ENCODE measurements at regions not wholly inside any gene's neighbourhood (a gene's known extent, or its start where the extent isn't known, plus 50 kb on each side); places are given as distances from the start of the nearest gene placed in this dataset.
"Not testable (repeated sequence)": the region's sequence is repeated elsewhere in the genome, so short reads cannot be mapped to it uniquely, and the experiment has no call there.

DNA sequence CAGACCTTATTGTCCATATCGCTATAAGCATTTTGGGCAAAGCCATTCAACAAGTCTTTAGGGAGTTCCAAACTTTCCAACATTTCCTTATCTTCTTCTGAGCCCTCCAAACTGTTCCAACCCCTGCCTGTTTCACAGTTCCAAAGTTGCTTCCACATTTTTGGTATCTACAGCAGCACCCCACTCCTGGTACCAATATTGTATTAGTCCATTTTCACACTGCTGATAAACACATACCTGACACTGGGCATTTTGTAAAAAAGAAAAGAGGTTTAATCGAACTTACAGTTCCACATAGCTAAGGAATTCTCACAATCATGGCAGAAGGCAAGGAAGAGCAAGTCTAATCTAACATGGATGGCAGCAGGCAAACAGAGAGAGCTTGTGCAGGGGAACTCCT, 834.1 kb upstream of the GBE1 start:
- FAIRE-seq = no peak

DNA sequence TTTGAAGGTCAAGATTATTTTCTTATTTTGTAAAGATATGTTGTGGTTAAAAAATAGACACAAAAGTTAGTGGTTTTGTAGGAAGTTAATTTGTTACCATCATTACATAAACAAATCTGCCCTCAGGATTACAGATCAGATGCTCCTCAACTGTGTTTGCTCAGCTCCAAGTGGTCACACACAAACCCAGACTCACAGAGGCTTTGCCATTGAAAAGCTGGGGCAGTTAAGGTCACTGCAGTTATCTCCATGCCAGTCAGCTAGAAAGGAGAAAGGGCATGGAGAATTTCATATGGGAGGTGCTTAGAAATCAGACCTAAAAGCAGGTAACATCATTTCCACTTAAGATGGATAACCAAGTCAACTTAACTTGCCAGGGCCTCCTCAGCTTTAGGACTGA, 825.7 kb upstream of the GBE1 start:
- FAIRE-seq = no peak

DNA sequence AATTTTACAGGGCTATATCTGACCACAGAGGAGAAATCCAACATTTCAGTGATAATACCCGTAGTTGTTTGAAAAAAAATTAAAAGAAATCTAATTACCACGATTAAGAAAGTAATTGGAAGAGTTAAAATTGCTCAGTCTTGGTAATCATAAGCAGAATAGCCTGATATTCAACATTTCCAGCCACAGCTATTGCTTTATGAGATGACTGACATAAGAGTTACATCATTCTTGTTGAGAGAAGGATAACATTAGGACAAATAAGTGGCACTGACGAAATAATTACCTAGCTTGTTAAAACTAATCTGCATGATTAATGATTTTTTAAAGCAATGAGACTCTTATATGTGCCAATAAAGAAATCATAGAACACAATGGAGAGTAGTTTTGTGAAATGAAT, 825.0 kb upstream of the GBE1 start:
- no peak for FAIRE-seq

DNA sequence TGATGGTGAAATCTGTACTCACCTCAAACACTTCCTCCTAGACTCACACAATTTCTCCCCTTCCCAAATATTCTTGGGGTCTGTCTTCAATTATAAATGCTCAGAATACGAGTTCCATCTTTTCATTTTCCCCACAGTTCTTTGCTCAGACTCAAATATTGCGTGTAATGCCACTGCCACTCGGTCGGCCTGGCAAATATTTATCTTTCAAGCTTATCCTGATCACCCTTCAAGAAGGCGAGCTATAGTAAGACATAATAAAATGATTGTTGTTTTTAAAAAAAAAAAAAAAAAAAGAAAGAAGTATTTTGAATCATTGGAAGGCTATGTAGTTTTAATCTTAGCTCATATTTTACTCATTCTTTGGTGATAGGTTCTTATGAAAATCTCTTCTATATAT, 824.6 kb upstream of the GBE1 start:
- FAIRE-seq = not testable (repeated sequence)

DNA sequence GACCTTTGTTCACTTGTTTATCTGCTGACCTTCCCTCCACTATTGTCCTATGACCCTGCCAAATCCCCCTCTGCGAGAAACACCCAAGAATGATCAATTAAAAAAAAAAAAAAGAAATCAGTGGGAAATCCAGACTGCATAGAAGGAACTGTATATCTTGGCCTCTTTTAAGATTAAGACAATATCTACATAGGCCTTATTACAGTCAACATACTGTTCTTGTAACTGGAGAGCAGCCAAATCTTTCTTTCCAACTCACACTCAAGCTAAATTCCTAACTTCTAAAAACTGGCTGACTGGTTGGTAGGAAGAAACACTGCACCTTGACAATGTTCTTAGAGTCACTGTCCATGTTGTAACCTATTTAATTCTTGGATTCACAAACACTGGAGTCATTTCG, 824.1 kb upstream of the GBE1 start:
- not testable (repeated sequence) for FAIRE-seq

DNA sequence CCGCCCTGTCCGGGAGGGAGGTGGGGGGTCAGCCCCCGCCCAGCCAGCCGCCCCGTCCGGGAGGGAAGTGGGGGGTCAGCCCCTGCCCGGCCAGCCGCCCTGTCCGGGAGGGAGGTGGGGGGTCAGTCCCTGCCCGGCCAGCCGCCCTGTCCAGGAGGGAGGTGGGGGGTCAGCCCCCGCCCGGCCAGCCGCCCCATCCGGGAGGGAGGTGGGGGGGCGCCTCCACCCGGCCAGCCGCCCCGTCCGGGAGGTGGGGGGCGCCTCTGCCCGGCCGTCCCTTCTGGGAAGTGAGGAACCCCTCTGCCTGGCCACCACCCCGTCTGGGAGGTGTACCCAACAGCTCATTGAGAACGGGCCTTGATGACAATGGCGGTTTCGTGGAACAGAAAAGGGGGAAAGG, 823.4 kb upstream of the GBE1 start:
- FAIRE-seq = not testable (repeated sequence)

DNA sequence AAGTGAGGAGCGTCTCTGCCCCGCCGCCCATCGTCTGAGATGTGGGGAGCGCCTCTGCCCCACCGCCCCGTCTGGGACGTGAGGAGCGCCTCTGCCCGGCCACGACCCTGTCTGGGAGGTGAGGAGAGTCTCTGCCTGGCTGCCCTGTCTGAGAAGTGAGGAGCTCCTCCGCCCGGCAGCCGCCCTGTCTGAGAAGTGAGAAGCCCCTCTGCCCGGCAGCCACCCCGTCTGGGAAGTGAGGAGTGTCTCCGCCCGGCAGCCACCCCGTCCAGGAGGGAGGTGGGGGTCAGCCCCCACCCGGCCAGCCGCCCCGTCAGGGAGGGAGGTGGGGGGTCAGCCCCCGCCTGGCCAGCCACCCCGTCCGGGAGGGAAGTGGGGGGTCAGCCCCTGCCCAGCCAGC, 823.0 kb upstream of the GBE1 start:
- not testable (repeated sequence) for FAIRE-seq

DNA sequence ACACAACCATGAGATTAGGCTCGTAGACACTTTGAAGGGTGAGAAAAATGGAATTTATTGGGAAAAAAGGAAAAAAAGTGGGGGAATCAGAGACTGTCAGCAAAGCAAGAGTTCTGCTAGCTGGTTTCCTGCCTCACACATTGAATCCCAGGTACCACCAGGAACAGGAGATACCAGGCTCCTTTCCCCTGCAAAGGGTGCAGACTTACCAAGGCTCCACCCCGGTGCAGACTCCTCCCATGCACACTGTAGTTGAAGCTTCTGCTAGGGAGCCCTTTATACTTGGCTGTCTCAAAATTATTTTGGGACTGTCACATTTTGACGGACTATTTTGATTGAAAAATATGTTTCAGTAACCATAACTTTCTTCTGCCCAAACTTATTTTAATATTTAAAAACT, 819.9 kb upstream of the GBE1 start:
- no peak for FAIRE-seq

DNA sequence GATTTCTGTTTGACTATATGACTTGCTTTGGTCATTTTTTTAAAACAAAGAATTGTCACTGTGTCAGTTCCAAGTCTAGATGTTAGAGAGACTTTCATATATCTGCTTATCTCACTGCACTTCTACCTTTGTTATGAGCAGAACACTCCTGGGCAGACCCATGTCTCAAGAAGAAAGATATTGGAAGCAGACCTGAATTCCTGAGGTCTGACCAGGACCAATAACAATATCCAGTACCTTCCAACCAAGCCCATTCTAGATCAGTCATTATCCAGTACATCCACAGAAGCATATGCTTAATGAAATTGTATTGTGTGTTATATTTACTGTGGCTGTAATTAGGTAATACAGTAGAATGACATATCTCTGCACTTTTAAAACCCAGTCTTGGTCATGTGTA, 811.3 kb upstream of the GBE1 start:
- FAIRE-seq = no peak

DNA sequence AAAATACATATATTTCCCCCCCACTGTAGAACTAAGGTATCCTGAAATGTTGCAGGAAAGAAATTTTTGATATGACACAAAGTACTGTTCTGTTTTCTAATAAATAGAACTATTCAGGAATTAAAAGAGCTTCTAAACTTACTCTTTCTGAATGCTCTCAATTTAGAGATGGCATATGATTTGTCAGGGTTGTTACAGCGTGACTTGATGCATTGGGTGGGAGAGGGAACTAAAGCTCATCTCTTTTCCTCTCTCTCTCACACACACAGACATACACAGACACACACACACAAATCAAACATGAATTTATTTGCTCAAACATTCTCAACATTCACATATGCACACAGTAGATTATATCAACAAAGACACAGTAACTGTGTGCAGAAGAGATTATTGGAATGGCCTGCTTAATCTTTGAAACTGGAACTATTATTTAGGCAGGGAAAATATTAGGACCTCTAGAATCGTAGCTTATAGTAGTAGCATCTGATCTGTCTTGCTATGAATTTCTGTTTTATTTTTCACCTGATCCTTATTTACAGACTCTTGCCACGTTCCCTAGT, 807.4 kb upstream of the GBE1 start:
- no peak for FAIRE-seq

DNA sequence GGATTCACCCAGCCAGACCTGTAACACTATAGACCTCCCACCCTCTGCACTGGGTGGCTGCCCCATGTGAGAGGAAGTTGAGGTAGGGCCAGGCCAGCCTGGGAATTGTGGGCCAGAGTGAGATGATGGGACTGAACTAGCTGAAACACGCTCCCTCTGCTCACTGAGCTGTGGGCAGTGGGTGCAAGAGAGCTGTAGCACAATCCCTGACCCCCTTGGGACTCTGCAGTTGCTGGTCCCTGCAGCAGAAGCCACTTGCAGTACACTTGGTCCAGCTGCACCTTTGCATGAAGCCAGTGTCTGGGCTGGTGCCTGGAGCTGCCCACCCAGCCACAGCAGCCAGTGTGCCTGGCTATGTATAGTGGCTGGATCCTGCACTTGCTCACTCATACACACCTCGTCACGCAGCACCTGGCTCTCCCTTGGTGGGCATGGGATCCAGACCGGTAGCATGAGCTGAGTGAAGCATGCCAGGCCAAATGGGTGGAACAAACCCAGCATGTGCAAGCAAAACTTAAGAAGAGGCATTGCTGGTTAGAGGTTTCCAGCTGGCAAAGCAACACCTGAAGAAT, 805.7 kb upstream of the GBE1 start:
- FAIRE-seq = no peak

DNA sequence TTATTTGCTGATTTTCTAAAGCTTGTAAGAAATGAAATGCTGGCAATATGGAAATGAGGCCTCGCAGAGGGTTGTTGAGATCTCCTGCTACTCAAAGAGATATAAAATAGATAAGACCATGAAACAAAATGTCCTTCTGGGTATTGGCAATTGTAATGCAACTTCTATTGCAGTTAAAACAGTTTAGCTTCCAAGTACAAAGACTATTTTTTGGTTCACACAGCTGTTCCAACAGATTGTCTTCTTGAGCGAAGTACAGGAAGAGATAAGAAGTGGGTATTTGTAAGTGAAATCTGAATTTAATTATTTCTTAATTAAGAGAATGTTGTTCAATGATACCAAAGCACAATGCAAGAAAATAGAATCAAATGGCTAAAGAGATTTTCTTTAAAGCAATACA, 801.5 kb upstream of the GBE1 start:
- no peak for FAIRE-seq

DNA sequence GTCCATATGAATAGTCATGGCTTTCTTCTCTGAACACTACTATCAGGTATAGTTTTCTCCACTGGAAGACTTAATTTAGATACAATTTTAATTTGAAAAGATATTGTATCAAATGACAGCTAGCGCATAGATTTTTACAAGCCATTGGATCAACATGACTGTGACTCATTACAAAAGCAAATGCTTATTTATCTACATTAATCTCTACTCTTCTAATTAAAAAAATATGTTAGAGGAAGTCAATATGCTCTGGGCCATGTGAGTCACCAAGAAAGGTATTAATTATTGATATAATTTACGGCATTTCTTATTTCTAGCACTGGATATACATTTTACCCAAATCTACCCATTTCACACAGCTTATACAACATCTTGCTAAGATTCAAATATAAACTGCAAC, 800.3 kb upstream of the GBE1 start:
- FAIRE-seq = no peak

DNA sequence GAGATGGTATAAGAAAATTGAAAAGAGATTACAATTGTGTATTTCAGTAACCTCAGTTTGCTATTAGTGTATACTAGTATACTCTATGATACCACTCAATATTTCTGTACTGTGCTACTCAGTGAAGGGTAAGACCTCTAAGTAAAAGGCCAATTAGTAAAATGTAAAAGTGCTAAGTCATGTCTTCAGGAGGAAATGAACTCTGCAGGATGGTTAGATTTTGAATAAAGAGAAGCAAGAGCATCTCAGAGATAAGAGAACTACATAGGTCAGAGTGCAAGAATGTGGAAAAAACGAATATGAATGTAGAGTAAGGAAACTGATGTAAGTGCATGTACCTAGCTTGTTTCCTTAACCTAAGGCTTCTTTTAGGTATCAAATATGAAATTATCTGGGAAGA, 796.6 kb upstream of the GBE1 start:
- FAIRE-seq = no peak

DNA sequence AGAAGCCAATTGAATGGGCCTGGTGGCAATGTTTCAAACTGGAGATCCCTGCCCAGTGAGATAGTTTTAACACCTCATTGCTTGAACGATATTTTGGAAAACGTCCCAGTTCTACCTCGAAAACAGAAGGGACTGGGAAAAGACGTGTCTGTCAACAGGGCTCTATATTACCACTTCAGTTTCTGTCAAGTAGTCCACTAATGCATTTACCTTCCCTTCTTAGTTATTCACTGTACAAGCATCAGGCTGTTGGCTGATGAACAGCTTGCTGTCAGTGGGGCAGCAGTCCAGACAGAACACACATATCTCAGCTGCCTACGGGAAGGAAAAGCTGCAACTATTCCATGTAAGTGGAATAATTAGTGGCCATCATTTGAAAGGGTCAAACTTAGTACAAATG, 794.7 kb upstream of the GBE1 start:
- no peak for FAIRE-seq

DNA sequence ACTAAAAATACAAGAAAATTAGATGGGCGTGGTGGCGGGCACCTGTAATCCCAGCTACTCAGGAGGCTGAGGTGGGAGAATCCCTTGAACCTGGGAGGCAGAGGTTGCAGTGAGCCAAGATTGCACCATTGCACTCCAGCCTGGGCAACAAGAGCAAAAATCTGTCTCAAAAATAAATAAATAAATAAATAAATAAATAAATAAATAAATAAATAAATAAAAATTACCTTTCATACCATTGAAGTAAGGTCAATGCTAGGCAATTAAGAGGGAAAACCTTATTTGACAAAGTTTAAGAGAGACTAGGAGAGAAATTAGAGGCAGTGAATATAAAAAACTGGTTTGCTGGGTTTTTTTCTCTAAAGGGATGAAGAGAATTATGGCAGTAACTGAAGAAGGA, 781.1 kb upstream of the GBE1 start:
- not testable (repeated sequence) for FAIRE-seq

DNA sequence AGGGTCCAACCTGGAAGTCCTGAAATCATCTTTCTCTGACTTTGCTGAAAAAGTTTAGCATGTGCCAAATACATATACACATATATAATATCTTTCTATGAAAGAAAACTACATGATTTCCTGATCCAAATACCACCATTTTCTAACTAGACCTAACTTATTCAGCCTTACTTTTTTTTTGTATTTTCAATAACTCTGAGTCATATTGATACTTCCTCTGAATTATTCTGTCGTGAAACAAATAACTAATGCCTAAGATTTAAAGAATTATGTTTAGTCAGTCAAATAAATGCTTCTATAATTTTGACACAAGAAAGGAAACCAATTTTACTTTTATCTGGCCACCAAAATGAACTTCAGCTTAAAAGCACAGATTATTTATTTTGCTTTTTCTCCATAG, 760.2 kb upstream of the GBE1 start:
- FAIRE-seq = no peak

DNA sequence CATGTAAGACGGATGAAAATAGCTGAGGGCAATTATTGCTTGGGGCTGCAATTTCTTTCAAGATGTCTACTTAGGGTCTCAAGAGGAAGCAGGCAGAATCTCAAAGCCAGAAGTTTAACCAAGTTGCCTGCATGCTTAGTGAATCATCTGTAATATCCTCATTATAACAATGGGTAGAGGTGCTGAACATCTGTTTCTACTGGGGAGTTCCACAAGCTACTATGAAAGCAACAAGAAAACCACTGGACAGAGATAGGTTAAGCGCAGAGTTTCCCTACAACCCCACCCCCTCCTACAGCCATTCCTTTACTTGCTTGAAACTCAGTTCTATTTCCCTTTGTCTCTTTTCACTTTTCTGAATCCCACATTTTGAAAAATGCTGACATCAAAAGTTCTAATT, 759.4 kb upstream of the GBE1 start:
- no peak for FAIRE-seq

DNA sequence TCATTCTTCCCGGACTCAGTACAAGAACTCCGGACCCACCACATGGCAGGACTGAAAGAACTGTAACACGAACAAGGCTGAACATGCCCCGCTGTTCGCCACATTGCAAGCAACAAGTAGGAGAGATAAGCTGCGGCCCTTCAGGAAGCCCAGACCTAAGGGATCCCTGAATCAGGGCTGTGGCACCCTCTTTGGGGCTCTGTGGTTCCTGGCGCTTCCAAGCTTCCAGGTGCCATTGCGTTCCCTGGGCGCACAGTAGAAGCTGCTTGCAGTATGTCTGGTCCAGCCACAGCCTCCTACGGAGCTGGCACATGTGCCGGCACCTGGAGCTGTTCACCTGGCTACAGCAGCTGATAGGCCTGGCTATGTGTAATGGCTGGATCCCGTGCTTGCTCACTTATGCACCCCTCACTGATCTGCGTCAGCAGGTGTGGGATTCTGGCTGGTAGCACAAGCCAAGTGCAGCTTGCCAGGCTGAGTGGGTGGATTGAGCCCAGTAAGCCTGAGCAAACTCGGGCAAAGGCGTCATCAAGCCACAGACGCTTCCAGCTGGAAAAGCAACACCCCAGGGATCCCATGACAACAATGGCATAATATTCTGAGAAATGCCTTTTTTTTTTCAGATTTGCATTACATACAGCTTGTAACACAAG, 748.6 kb upstream of the GBE1 start:
- no peak for FAIRE-seq

DNA sequence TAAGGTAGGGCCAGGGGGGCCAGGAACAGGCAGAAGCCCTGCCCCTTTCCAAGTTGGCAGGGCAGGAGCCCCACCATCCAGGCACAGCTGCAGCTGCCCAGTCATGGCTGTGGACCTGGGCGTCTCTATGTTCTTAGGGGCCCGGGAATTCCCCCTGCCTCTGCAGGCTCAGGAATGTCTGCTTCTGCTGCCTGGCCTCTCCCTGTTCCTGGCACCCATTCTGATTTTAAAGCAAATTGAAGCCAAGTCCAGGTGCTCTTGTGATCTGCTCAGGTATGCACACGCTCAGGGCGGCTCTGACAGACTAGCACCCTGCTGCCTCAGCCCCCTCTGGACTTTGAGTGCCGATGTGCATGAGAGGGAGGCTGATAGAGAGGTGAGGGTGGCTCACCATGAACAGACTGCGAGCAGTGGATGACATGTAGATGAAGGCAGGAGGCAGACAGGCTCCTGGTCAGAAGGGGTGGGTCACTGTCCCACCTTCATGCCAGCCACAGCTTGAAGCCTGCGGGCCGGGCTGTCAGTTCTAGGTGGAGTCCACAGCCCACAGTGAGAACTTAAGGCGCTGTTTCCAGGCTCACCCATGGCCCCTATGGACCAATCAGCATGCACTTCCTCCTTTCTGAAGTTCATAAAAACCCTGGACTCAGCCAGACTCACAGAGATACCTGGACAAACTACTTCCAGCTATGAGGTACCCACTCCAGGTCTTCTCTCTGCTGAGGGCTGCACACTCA, 747.8 kb upstream of the GBE1 start:
- FAIRE-seq = no peak

DNA sequence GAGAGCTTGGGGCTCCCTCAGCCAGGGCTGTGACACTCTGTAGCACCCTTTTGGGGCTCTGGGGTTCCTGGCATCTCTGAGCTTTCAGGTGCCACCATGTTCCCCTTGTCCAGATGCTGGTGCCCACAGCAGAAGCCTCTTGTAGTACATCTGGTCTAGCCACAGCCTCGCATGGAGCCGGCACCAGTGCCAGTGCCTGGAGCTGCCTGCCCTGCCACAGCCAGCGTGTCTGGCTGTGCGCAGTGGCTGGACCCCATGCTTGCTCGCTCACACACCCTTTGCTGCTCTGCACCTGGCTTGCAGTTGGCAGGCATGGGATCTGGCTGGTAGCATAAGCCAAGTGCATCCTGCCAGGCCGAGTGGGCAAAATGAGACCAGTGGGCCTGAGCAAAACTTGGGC, 744.8 kb upstream of the GBE1 start:
- FAIRE-seq = no peak

DNA sequence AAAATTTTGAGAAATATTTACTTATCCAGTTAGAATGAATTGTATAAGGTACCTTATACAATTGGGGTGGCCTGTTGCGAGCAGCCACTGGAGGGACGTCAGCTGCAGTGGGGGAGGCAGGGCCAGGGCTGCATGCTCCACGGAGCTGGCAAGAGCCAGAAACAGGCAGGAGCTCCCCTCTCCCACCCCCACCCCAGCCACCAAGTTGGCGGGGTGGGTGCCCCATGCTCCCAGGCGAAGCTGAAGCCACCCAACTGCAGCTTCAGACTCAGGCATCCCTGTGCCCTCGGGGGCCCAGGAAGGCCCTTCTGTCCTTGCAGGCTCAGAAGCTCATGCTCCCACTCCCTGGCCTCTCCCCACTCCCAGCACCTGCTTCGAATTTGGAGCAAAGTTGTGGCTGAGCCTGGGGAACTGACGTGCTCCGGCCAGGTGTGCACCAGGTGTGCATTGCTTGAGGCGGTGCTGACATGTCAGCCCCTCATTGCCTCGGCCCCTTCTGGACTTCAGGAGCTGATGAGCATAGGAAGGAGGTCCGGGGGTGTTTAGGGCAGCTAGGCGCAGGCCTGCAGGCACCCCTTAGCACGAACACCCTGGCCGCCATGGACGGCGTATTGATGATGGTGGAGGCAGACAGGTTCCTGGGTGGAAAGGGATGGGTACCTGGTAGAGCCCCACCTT, 743.8 kb upstream of the GBE1 start:
- FAIRE-seq = no peak

DNA sequence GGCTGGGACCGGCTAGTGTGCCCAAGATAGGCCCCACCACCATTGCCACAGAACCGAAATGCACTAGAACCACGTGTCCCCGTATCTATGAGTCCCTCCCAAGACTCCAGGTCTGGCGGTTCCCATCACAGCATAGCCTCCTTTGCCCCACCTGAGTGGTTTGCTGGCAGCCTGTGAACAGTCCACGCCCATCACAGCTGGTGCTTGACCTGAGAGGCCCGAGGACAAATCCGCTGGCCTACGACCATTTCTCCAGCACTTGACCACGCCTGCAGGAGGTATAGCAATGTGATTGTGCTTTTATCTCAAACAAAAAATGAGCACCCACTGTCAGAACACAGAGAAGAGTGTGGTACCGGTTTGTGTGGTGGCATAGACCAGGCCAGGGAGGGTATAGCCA, 736.7 kb upstream of the GBE1 start:
- FAIRE-seq = no peak

Data from islet of Langerhans (tissue), 1 donor.